Panc1 (cell line): ENCODE measurements at regions not wholly inside any gene's neighbourhood (a gene's known extent, or its start where the extent isn't known, plus 50 kb on each side); places are given as distances from the start of the nearest gene placed in this dataset.

Experiments
- ATAC-seq: fragments of 200-7000 bp; cut with Tn5 transposase; 2 replicates; pipeline ENCODE4 v1.9.1; 2020; ENCODE audit warnings: mild to moderate bottlenecking, moderate library complexity
- BruUV-seq: library from RNA; stranded (reverse); fragments of 400-500 nt; replicated peaks from 2 replicates; lab custom pipeline; 2021; lab: Mats Ljungman, UMichigan
- CTCF ChIA-PET: fragments of 300-600 bp; sonication (Branson Sonifier 250); formaldehyde crosslinking; loops from one replicate; lab custom pipeline; 2022; ENCODE audit warnings: antibody characterized with exemption; lab: Charles Lee
- POLR2A ChIA-PET: fragments of 300-600 bp; sonication (Branson Sonifier 250); formaldehyde crosslinking; loops from one replicate; lab custom pipeline; 2022; ENCODE audit warnings: antibody characterized with exemption; lab: Charles Lee
- DNase-seq: peaks from one replicate; pipeline ENCODE4 v3.0.0-alpha.2; 2010; ENCODE audit warnings: low read depth, low spot score
- H3K27ac ChIP-seq: 2 replicates; pipeline ENCODE4 v1.5.1; 2011; ENCODE audit warnings: mild to moderate bottlenecking, low read length, inconsistent platforms
- H3K27me3 ChIP-seq: fragments of 200-500 bp; sonication (Bioruptor generic); 2 replicates; pipeline ENCODE4 v1.6.0; 2014; ENCODE audit warnings: low read length, inconsistent platforms; ENCODE audit not compliant: control insufficient read depth, insufficient read depth
- H3K36me3 ChIP-seq: fragments of 200-500 bp; sonication (Bioruptor generic); 2 replicates; pipeline ENCODE4 v1.5.1; 2014; ENCODE audit warnings: inconsistent platforms, mild to moderate bottlenecking, low read length, moderate library complexity; ENCODE audit not compliant: control insufficient read depth, insufficient read depth
- H3K4me1 ChIP-seq: 2 replicates; pipeline ENCODE4 v1.5.1; 2011; ENCODE audit warnings: inconsistent platforms, mild to moderate bottlenecking, low read length, moderate library complexity; ENCODE audit not compliant: control insufficient read depth, insufficient read depth
- H3K4me3 ChIP-seq, 2 experiments: 2 replicates each; pipeline ENCODE4 v1.5.1; 2011 to 2012; ENCODE audit warnings: low read depth in 2 of 2, low read length in 2 of 2, mild to moderate bottlenecking in 2 of 2, inconsistent platforms in 1 of 2, moderate library complexity in 1 of 2
- H3K9me3 ChIP-seq: fragments of 200-500 bp; sonication (Bioruptor generic); 2 replicates; pipeline ENCODE4 v1.5.1; 2014; ENCODE audit warnings: low read depth, mild to moderate bottlenecking, inconsistent platforms, low read length, moderate library complexity; ENCODE audit not compliant: control insufficient read depth, insufficient read depth
- CTCF ChIP-seq: fragments of 450-650 bp; IDR thresholded peaks from 2 replicates; pipeline ENCODE4 v1.5.1; 2017; ENCODE audit warnings: mild to moderate bottlenecking
- POLR2AphosphoS5 ChIP-seq: IDR thresholded peaks from 2 replicates; pipeline ENCODE4 v1.6.1; 2012; ENCODE audit warnings: mild to moderate bottlenecking, low read depth, low read length, moderate library complexity
- SIN3A ChIP-seq: IDR thresholded peaks from 2 replicates; pipeline ENCODE4 v1.6.1; 2012; ENCODE audit warnings: low read depth, mild to moderate bottlenecking, low read length, moderate library complexity, borderline replicate concordance; ENCODE audit not compliant: insufficient read depth
- TCF7L2 ChIP-seq: IDR thresholded peaks from 2 replicates; pipeline ENCODE4 v1.6.1; 2011; ENCODE audit warnings: mild to moderate bottlenecking, low read depth, low read length, inconsistent platforms
- in situ Hi-C: cut with HindIII; loops from 2 replicates; pipeline ENCODE4 v1.10.0; 2016; ENCODE audit warnings: low sequenced_read_pairs, low pct_unique_long_range_greater_than_20kb
- intact Hi-C: fragments of 100-400 bp; cut with micrococcal nuclease; formaldehyde crosslinking; loops from one replicate; pipeline ENCODE4 v1.10.0; 2022; ENCODE audit not compliant: unreplicated experiment
- TF ChIP-seq, protein P1 (sequence below), 2 experiments: IDR thresholded peaks; 2 replicates each; pipeline ENCODE4 v1.6.1; 2011 to 2012; ENCODE audit warnings: low read depth in 2 of 2, control low read depth in 1 of 2, low read length in 1 of 2, mild to moderate bottlenecking in 1 of 2, moderate library complexity in 1 of 2; ENCODE audit not compliant: insufficient read depth in 1 of 2

DNA sequence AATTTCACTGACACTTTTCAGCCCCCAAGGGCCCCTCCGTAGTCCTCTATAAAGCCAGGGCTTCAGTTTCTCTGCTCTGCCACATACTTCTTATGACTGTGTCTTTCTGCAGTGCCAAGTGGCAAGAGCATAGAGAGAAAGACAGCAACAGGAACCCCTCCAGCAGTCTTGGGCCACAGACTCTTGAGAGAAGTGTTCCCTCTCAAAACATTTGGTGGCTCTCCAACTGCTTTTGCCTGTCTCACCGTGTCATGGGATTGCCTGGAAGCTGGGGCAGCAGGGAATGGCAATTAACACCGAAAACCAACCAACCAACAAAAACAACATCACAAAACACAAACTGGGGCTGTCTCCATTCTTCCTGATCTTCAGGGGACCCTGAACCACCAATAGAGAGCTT lies 73.8 kb upstream of the ELN start:
- in situ Hi-C loops (no loop called here), intact Hi-C loops (no loop called here)
- no peak for DNase-seq
- H3K36me3 ChIP-seq = no peaks in the 10 kb centered on the region
- H3K4me3 ChIP-seq = no peak overlapping the region
- POLR2A ChIA-PET = interaction anchor here (0.6 kb wide), 2 partner anchors 37 to 114 kb away, joined by 3 to 6 read pairs; no protein-coding TSS in a partner anchor
- CTCF ChIA-PET = no interaction called here
- no peak for ATAC-seq
- H3K27me3 ChIP-seq = no peaks in the 10 kb centered on the region
- H3K9me3 ChIP-seq = no peaks in the 10 kb centered on the region
- TF ChIP-seq CTCF (no peak), TCF7L2 (no peak), POLR2AphosphoS5 (no peak), SIN3A (no peak)
- TF ChIP-seq, protein P1, sequence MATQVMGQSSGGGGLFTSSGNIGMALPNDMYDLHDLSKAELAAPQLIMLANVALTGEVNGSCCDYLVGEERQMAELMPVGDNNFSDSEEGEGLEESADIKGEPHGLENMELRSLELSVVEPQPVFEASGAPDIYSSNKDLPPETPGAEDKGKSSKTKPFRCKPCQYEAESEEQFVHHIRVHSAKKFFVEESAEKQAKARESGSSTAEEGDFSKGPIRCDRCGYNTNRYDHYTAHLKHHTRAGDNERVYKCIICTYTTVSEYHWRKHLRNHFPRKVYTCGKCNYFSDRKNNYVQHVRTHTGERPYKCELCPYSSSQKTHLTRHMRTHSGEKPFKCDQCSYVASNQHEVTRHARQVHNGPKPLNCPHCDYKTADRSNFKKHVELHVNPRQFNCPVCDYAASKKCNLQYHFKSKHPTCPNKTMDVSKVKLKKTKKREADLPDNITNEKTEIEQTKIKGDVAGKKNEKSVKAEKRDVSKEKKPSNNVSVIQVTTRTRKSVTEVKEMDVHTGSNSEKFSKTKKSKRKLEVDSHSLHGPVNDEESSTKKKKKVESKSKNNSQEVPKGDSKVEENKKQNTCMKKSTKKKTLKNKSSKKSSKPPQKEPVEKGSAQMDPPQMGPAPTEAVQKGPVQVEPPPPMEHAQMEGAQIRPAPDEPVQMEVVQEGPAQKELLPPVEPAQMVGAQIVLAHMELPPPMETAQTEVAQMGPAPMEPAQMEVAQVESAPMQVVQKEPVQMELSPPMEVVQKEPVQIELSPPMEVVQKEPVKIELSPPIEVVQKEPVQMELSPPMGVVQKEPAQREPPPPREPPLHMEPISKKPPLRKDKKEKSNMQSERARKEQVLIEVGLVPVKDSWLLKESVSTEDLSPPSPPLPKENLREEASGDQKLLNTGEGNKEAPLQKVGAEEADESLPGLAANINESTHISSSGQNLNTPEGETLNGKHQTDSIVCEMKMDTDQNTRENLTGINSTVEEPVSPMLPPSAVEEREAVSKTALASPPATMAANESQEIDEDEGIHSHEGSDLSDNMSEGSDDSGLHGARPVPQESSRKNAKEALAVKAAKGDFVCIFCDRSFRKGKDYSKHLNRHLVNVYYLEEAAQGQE (IDR thresholded peaks at IDR 0.05; ENCODE audit: insufficient read depth in 1 of 2, low read depth in 2 of 2, low read length in 1 of 2) = no peak
- no peak overlapping the region for H3K27ac ChIP-seq
- no TSS peak for BruUV-seq
- no peaks in the 10 kb centered on the region for H3K4me1 ChIP-seq

DNA sequence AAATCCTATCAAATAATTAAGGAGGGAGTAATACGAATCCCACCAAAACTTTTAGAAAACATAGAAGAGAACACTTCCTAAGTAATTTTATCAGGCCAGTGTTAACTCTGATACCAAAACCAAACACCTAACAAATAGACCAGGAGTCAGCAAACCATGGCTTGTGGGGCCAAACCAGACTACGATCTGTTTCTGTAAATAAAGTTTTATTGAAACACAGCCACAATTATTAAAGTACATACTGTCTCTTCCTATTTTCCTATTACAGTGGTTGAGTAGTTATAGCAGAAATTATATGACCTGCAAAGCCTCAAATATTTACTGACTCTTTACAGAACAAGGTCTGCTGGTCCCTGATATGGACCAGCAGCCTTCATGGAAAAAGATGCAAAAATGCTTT lies 73.1 kb upstream of the ELN start:
- Histone ChIP-seq H3K9me3 (no peaks in the 10 kb centered on the region), H3K27me3 (no peaks in the 10 kb centered on the region), H3K36me3 (no peaks in the 10 kb centered on the region), H3K27ac (no peak overlapping the region), H3K4me3 (no peak overlapping the region), H3K4me1 (no peaks in the 10 kb centered on the region)
- no peak for ATAC-seq
- no TSS peak for BruUV-seq
- in situ Hi-C loops (no loop called here), intact Hi-C loops (no loop called here)
- ChIA-PET CTCF (no interaction called here), POLR2A (no interaction called here)
- no peak for DNase-seq
- TF ChIP-seq CTCF = no peak
- TF ChIP-seq POLR2AphosphoS5 = no peak
